OCI-LY3 (cell line): ENCODE measurements at regions not wholly inside any gene's neighbourhood (a gene's known extent, or its start where the extent isn't known, plus 50 kb on each side); places are given as distances from the start of the nearest gene placed in this dataset.

Experiments used
- H2AFZ ChIP-seq: fragments of 200-600, 300-600 bp; shearing (Covaris generic); 2 replicates; pipeline ENCODE4 v1.6.0; 2014; ENCODE audit warnings: antibody characterized with exemption, low read depth, low read length
- H3K27ac ChIP-seq: fragments of 200-600, 300-600 bp; sonication (generic); 2 replicates; pipeline ENCODE4 v1.5.1; 2014; ENCODE audit warnings: mild to moderate bottlenecking, low read length, moderate library complexity, mixed read lengths
- H3K27me3 ChIP-seq: fragments of 200-600, 300-600 bp; sonication (generic); 2 replicates; pipeline ENCODE4 v1.6.1; 2014; ENCODE audit warnings: low read depth, low read length, mixed read lengths
- H3K36me3 ChIP-seq: fragments of 200-600, 300-600 bp; sonication (generic); replicated peaks from 2 replicates; pipeline ENCODE3; 2014; ENCODE audit warnings: low read depth, low read length, mixed read lengths
- H3K4me1 ChIP-seq: fragments of 300-600, 200-600 bp; sonication (generic); 2 replicates; pipeline ENCODE4 v1.6.1; 2014; ENCODE audit warnings: low read length, mixed read lengths
- H3K4me2 ChIP-seq: fragments of 200-600, 300-600 bp; sonication (generic); 2 replicates; pipeline ENCODE4 v1.6.1; 2014; ENCODE audit warnings: low read length, mixed read lengths
- H3K4me3 ChIP-seq: fragments of 300-600, 200-600 bp; sonication (generic); 2 replicates; pipeline ENCODE4 v1.5.1; 2014; ENCODE audit warnings: antibody characterized with exemption, mild to moderate bottlenecking, low read length, moderate library complexity
- H3K79me2 ChIP-seq: fragments of 300-600, 200-600 bp; shearing (Covaris generic); 2 replicates; pipeline ENCODE4 v1.6.1; 2014; ENCODE audit warnings: mild to moderate bottlenecking, low read length, mixed read lengths
- H3K9ac ChIP-seq: fragments of 300-600, 200-600 bp; shearing (Covaris generic); 2 replicates; pipeline ENCODE4 v1.6.0; 2014; ENCODE audit warnings: mild to moderate bottlenecking, low read length, moderate library complexity
- H3K9me3 ChIP-seq: fragments of 200-600, 300-600 bp; shearing (Covaris generic); 2 replicates; pipeline ENCODE4 v1.6.1; 2014; ENCODE audit warnings: low read length, mixed read lengths; ENCODE audit not compliant: insufficient read depth
- H4K20me1 ChIP-seq: fragments of 200-600, 300-600 bp; sonication (generic); 2 replicates; pipeline ENCODE4 v1.6.1; 2016; ENCODE audit warnings: low read length, mixed read lengths; ENCODE audit not compliant: insufficient read depth
- CTCF ChIP-seq: fragments of 200-600, 300-600 bp; sonication (generic); IDR thresholded peaks from 2 replicates; pipeline ENCODE4 v1.5.1; 2014; ENCODE audit warnings: antibody characterized with exemption, low read length, low read depth
- EZH2phosphoT487 ChIP-seq: fragments of 200-600 bp; shearing (Covaris generic); IDR thresholded peaks from 2 replicates; pipeline ENCODE4 v1.6.1; 2018; ENCODE audit warnings: antibody characterized with exemption, mixed run types, low read depth

DNA sequence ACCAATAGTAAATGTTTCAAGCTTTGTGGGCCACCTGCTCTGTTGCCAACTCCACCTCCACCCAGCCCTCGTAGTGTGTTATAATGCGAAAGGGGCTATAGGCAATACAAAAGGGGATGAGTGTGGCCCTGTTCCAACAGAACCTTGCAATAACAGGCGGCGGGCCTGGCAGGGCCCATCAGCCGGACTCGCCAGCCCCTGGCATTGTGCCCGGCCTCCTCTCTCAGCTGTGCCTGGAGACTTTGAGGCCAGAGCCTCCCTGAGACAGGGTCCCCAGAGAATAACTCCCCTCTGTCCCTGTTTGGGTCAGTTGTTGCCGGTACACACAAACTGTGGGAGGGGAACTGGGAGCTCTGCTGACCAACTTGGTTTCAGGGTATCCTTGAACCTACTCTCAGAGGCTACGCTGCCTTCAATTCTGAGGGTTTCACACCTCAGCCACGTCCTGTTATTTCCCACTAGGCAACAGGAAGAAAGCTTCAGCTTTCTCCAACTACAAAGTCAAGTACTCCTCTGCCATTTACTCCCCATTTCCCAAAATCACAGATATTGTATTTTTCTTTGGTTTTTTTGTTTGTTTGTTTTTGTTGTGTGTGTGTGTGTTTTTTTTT is 58.0 kb upstream of the ZNF236 start:
- Histone ChIP-seq H3K4me2 (no peak overlapping the region), H3K9me3 (no peaks in the 10 kb centered on the region), H3K27me3 (no peaks in the 10 kb centered on the region), H3K9ac (no peak overlapping the region), H2AFZ (no peak overlapping the region), H3K79me2 (no peaks in the 10 kb centered on the region), H3K4me1 (no peaks in the 10 kb centered on the region), H3K36me3 (no peaks in the 10 kb centered on the region), H3K27ac (no peak overlapping the region), H4K20me1 (no peaks in the 10 kb centered on the region), H3K4me3 (no peak overlapping the region)
- TF ChIP-seq EZH2phosphoT487, result no peak
- no peak for TF ChIP-seq CTCF

- no peak overlapping the region for H3K27ac ChIP-seq
- H2AFZ ChIP-seq, result no peak overlapping the region
- no peaks in the 10 kb centered on the region for H3K9me3 ChIP-seq
- H3K9ac ChIP-seq, result no peak overlapping the region
- H3K36me3 ChIP-seq, result no peaks in the 10 kb centered on the region
- TF ChIP-seq EZH2phosphoT487 (no peak), CTCF (no peak)
- H3K27me3 ChIP-seq, result no peaks in the 10 kb centered on the region
- no peak overlapping the region for H3K4me2 ChIP-seq
- no peaks in the 10 kb centered on the region for H4K20me1 ChIP-seq
- H3K4me3 ChIP-seq, result no peak overlapping the region
- H3K4me1 ChIP-seq, result no peaks in the 10 kb centered on the region
- no peaks in the 10 kb centered on the region for H3K79me2 ChIP-seq
Measured at GRCh38 chr18:76759056-76759455, 63.3 kb upstream of the ZNF236 start.

DNA sequence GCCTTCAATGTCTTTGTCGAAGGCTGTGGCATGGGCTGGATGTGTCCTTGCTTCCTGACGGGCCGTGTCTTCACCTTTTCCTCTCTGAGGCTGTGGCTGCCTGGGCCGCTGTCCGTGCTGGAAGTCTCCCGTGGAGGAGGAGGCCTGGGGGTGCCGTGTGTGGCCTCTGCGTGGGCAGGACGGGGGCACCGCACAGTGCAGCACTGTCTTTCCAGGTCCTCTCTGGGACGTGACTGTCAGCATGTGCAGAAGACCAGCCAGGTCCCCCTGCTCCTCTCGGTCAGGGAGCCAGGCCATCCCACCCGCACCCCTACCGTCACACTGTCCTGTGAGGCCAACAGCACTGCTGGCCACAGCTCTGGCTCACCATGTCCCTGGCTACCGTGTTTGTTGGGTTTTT is 64.4 kb upstream of the ZNF236 start:
- TF ChIP-seq CTCF (no peak), EZH2phosphoT487 (no peak)
- Histone ChIP-seq H2AFZ (no peak overlapping the region), H4K20me1 (no peaks in the 10 kb centered on the region), H3K36me3 (no peaks in the 10 kb centered on the region), H3K4me1 (no peaks in the 10 kb centered on the region), H3K9me3 (no peaks in the 10 kb centered on the region), H3K27ac (no peak overlapping the region), H3K4me2 (no peak overlapping the region), H3K27me3 (no peaks in the 10 kb centered on the region), H3K4me3 (no peak overlapping the region), H3K79me2 (no peaks in the 10 kb centered on the region), H3K9ac (no peak overlapping the region)

GRCh38 chr18:76757335-76757734 is 65.0 kb upstream of the ZNF236 start:
- no peak overlapping the region for H3K27ac ChIP-seq
- H3K9me3 ChIP-seq, result no peaks in the 10 kb centered on the region
- H3K36me3 ChIP-seq, result no peaks in the 10 kb centered on the region
- H3K9ac ChIP-seq, result no peak overlapping the region
- H2AFZ ChIP-seq, result no peak overlapping the region
- no peaks in the 10 kb centered on the region for H4K20me1 ChIP-seq
- H3K4me1 ChIP-seq, result no peaks in the 10 kb centered on the region
- no peak overlapping the region for H3K4me3 ChIP-seq
- TF ChIP-seq CTCF (no peak), EZH2phosphoT487 (no peak)
- H3K79me2 ChIP-seq, result no peaks in the 10 kb centered on the region
- H3K4me2 ChIP-seq, result no peak overlapping the region
- no peaks in the 10 kb centered on the region for H3K27me3 ChIP-seq
